GM12878 (cell line): ENCODE measurements at regions not wholly inside any gene's neighbourhood (a gene's known extent, or its start where the extent isn't known, plus 50 kb on each side); places are given as distances from the start of the nearest gene placed in this dataset.

Experiments
- EP300 ChIP-seq, 2 experiments: fragments of 150-350 bp in 1 of 2; IDR thresholded peaks; 2 replicates each; pipeline ENCODE4 v1.6.1; 2011 to 2012; ENCODE audit warnings: low read depth in 2 of 2, low read length in 2 of 2, borderline replicate concordance in 1 of 2, improper control_type of control experiment in 1 of 2, inconsistent platforms in 1 of 2; ENCODE audit not compliant: control insufficient read depth in 1 of 2
- NR2F1 ChIP-seq: fragments of 450-650 bp; conservative IDR thresholded peaks from 2 replicates; pipeline ENCODE4 v1.6.1; 2017; ENCODE audit warnings: mild to moderate bottlenecking
- POLR2AphosphoS2 ChIP-seq: IDR thresholded peaks from 2 replicates; pipeline ENCODE4 v1.6.1; 2011; ENCODE audit warnings: low read depth, mild to moderate bottlenecking, low read length, improper control_type of control experiment, moderate library complexity
- TF ChIP-seq, protein P1 (sequence below): IDR thresholded peaks from 2 replicates; pipeline ENCODE4 v1.6.1; 2011; ENCODE audit warnings: low read depth, low read length, improper control_type of control experiment, borderline replicate concordance
- TF ChIP-seq, protein P2 (sequence below), 3 experiments: IDR thresholded peaks in 2 of 3; conservative IDR thresholded peaks in 1 of 3; 2 replicates each; pipeline ENCODE4 v1.5.1; 2011; ENCODE audit warnings: low read depth in 3 of 3, low read length in 3 of 3, mild to moderate bottlenecking in 3 of 3, control low read depth in 2 of 3, moderate library complexity in 2 of 3, inconsistent platforms in 1 of 3, mixed read lengths in 1 of 3; ENCODE audit not compliant: control insufficient read depth in 2 of 3, insufficient read depth in 1 of 3; ENCODE audit errors: extremely low read depth in 1 of 3

DNA sequence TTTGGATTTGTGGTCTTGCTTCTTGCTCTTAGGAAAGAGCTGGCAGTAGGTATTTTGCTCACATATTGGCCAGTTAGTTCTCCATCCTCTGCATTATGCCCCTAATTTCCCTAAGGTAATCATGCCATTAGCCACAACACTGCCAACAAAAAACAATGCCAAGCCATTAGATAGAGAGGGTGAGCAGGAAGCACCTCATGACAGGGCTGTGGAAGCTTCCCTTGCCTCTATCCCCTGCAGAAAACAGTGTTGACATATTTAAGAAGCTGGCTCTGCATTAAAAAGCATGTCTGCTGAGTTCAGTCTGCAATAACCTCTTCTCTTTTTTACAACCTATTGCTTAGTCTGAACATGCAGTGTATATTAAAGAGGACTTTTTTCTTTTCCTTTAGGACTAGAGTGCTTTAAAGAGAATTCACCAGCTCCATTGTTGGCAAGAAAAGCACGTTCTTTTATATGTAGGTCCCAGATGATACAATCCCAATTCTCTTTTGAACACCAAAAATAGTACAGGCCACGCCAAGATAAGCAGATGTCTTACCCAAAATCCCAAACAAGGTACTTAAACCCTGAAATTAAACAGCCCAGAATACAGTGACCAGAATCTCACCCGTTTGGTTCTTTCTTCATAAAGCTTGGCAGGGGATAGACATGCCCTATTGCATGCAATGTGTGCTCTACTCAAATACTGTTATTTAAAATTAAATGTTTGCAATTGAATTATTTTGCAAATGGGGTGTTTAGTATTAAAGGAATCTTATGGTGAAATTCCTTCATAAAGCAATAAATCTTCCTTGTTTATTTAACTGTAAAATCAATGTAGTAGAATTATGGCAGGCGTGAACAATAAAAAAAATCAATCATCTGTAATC lies 93.7 kb upstream of the UBE3A start:
- no peak for TF ChIP-seq NR2F1
- TF ChIP-seq, protein P1, sequence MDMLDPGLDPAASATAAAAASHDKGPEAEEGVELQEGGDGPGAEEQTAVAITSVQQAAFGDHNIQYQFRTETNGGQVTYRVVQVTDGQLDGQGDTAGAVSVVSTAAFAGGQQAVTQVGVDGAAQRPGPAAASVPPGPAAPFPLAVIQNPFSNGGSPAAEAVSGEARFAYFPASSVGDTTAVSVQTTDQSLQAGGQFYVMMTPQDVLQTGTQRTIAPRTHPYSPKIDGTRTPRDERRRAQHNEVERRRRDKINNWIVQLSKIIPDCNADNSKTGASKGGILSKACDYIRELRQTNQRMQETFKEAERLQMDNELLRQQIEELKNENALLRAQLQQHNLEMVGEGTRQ: no peak
- TF ChIP-seq, protein P2, sequence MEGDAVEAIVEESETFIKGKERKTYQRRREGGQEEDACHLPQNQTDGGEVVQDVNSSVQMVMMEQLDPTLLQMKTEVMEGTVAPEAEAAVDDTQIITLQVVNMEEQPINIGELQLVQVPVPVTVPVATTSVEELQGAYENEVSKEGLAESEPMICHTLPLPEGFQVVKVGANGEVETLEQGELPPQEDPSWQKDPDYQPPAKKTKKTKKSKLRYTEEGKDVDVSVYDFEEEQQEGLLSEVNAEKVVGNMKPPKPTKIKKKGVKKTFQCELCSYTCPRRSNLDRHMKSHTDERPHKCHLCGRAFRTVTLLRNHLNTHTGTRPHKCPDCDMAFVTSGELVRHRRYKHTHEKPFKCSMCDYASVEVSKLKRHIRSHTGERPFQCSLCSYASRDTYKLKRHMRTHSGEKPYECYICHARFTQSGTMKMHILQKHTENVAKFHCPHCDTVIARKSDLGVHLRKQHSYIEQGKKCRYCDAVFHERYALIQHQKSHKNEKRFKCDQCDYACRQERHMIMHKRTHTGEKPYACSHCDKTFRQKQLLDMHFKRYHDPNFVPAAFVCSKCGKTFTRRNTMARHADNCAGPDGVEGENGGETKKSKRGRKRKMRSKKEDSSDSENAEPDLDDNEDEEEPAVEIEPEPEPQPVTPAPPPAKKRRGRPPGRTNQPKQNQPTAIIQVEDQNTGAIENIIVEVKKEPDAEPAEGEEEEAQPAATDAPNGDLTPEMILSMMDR (IDR thresholded peaks at IDR 0.05 in 2 of 3, conservative IDR thresholded peaks at IDR 0.05 in 1 of 3; ENCODE audit: control insufficient read depth in 2 of 3, extremely low read depth in 1 of 3, insufficient read depth in 1 of 3, low read depth in 3 of 3, low read length in 3 of 3): no peak
- no peak for TF ChIP-seq POLR2AphosphoS2
- TF ChIP-seq EP300 (IDR thresholded peaks at IDR 0.05; ENCODE audit: borderline replicate concordance in 1 of 2, control insufficient read depth in 1 of 2, low read depth in 2 of 2, low read length in 2 of 2): no peak
